Astrocyte (in vitro differentiated cells and primary cell): ENCODE measurements at regions not wholly inside any gene's neighbourhood (a gene's known extent, or its start where the extent isn't known, plus 50 kb on each side); places are given as distances from the start of the nearest gene placed in this dataset.

Source experiments
- CTCF ChIP-seq: IDR thresholded peaks from 2 replicates; pipeline ENCODE4 v1.5.1; 2011; ENCODE audit warnings: low read depth, mild to moderate bottlenecking, inconsistent platforms, low read length, moderate library complexity; ENCODE audit not compliant: insufficient read depth
- EZH2 ChIP-seq: IDR thresholded peaks from 2 replicates; pipeline ENCODE4 v1.6.1; 2012; ENCODE audit warnings: mild to moderate bottlenecking, low read length, inconsistent platforms; ENCODE audit not compliant: insufficient read depth

- no peak for TF ChIP-seq CTCF
- TF ChIP-seq EZH2 = no peak
These were observed 86.7 kb upstream of the POU3F1 start for GRCh38 chr1:38133304-38133703.
